22Rv1 (cell line): ENCODE measurements at regions not wholly inside any gene's neighbourhood (a gene's known extent, or its start where the extent isn't known, plus 50 kb on each side); places are given as distances from the start of the nearest gene placed in this dataset.

Experiments
- H3K27ac ChIP-seq: fragments of 450-650 bp; 2 replicates; pipeline ENCODE4 v1.5.1; 2017
- CTCF ChIP-seq: fragments of 450-650 bp; IDR thresholded peaks from 2 replicates; pipeline ENCODE4 v1.5.1; 2017; ENCODE audit warnings: mild to moderate bottlenecking
- ZFX ChIP-seq: fragments of 450-650 bp; IDR thresholded peaks from 2 replicates; pipeline ENCODE4 v1.6.1; 2017; ENCODE audit warnings: antibody characterized with exemption, borderline replicate concordance

GRCh38 chr2:20516291-20516645 lies 69.4 kb downstream of the RHOB start:
- no peak overlapping the region for H3K27ac ChIP-seq
- TF ChIP-seq CTCF (no peak), ZFX (no peak)

- TF ChIP-seq ZFX (no peak), CTCF (no peak)
- no peak overlapping the region for H3K27ac ChIP-seq
Measured at GRCh38 chr2:20516646-20517341, 69.9 kb downstream of the RHOB start.

- no peak overlapping the region for H3K27ac ChIP-seq
- TF ChIP-seq ZFX (no peak), CTCF (no peak)
Measured at GRCh38 chr2:20519309-20519708, 72.4 kb downstream of the RHOB start.

- TF ChIP-seq ZFX: no peak
- no peak for TF ChIP-seq CTCF
- H3K27ac ChIP-seq: no peak overlapping the region
Measured at GRCh38 chr2:20520128-20520527, 73.3 kb downstream of the RHOB start.

- no peak overlapping the region for H3K27ac ChIP-seq
- no peak for TF ChIP-seq CTCF
Measured at GRCh38 chr2:20521193-20521592, 74.3 kb downstream of the RHOB start.

GRCh38 chr2:20521682-20522189 lies 74.9 kb downstream of the RHOB start:
- no peak overlapping the region for H3K27ac ChIP-seq
- TF ChIP-seq ZFX: no peak
- no peak for TF ChIP-seq CTCF

- TF ChIP-seq CTCF (no peak), ZFX (no peak)
- H3K27ac ChIP-seq: no peak overlapping the region
Measured at GRCh38 chr2:20523073-20523798, 76.4 kb downstream of the RHOB start.
